Activated B cell treated with CpG ODN at 0.5 μM for 24 hours (primary cell): ENCODE measurements at regions not wholly inside any gene's neighbourhood (a gene's known extent, or its start where the extent isn't known, plus 50 kb on each side); places are given as distances from the start of the nearest gene placed in this dataset.

ENCODE experiments used
- ATAC-seq: fragments of 200-7000 bp; cut with Tn5 transposase; one replicate; pipeline ENCODE4 v1.10.0; 2021; ENCODE audit warnings: low read depth, mild to moderate bottlenecking, moderate library complexity
- CTCF ChIA-PET: fragments of 350-600 bp; sonication (Branson Sonifier 250); formaldehyde crosslinking; loops from one replicate; lab custom pipeline; 2021; ENCODE audit warnings: antibody characterized with exemption; lab: Charles Lee
- POLR2A ChIA-PET: fragments of 350-600 bp; sonication (Branson Sonifier 250); formaldehyde crosslinking; loops from one replicate; lab custom pipeline; 2021; ENCODE audit warnings: antibody characterized with exemption; lab: Charles Lee
- DNase-seq: peaks from one replicate; pipeline ENCODE4 v3.0.0; 2022
- H3K27ac Mint-ChIP-seq: one replicate; pipeline ENCODE4 v1.8.0; 2020; ENCODE audit warnings: mixed read lengths
- H3K27me3 Mint-ChIP-seq: one replicate; pipeline ENCODE4 v1.8.0; 2021; ENCODE audit warnings: mixed read lengths
- H3K36me3 Mint-ChIP-seq: one replicate; pipeline ENCODE4 v1.8.0; 2021; ENCODE audit warnings: low read depth, mixed read lengths
- H3K4me1 Mint-ChIP-seq: one replicate; pipeline ENCODE4 v1.8.0; 2021; ENCODE audit warnings: mixed read lengths
- H3K4me3 Mint-ChIP-seq: one replicate; pipeline ENCODE4 v1.8.0; 2020; ENCODE audit warnings: mild to moderate bottlenecking, mixed read lengths
- H3K9me3 Mint-ChIP-seq: one replicate; pipeline ENCODE4 v1.8.0; 2020; ENCODE audit warnings: mixed read lengths
- intact Hi-C: fragments of 100-400 bp; cut with micrococcal nuclease; formaldehyde crosslinking; loops from one replicate; pipeline ENCODE4 v1.15.1; 2024
- TF ChIP-seq, protein P1 (sequence below): fragments of 200-600 bp; IDR thresholded peaks from one replicate; pipeline ENCODE4 v1.8.0; 2022; ENCODE audit warnings: antibody characterized with exemption, mild to moderate bottlenecking

DNA sequence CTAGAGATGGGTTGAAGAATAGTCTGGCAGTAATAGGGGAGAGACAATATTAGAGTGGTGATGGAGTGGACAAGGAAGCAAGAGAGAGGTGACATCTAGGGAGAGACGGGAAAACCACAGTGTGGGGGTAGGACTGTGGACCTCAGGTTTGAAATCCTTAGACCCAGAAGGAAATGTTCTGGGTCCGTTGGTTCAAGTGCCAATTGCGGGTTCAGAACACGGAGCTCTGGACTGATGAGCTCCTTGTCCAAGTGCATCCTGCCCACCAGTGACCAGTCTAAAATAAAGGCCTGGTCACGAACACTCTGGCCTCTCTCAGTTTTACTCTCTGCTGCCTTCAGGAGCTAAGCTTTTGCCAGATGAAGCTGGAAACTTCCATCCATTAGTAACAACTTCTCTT, 174.0 kb downstream of the LINC00237 start:
- ATAC-seq (no peak), DNase-seq (no peak)
- CTCF ChIA-PET = no interaction called here
- POLR2A ChIA-PET = no interaction called here
- Mint-ChIP-seq H3K9me3 (no peaks in the 10 kb centered on the region), H3K4me3 (no peak overlapping the region), H3K36me3 (no peaks in the 10 kb centered on the region), H3K4me1 (no peaks in the 10 kb centered on the region), H3K27ac (no peak overlapping the region), H3K27me3 (peaks cover 4% of the 10 kb centered on the region)
- TF ChIP-seq, protein P1, sequence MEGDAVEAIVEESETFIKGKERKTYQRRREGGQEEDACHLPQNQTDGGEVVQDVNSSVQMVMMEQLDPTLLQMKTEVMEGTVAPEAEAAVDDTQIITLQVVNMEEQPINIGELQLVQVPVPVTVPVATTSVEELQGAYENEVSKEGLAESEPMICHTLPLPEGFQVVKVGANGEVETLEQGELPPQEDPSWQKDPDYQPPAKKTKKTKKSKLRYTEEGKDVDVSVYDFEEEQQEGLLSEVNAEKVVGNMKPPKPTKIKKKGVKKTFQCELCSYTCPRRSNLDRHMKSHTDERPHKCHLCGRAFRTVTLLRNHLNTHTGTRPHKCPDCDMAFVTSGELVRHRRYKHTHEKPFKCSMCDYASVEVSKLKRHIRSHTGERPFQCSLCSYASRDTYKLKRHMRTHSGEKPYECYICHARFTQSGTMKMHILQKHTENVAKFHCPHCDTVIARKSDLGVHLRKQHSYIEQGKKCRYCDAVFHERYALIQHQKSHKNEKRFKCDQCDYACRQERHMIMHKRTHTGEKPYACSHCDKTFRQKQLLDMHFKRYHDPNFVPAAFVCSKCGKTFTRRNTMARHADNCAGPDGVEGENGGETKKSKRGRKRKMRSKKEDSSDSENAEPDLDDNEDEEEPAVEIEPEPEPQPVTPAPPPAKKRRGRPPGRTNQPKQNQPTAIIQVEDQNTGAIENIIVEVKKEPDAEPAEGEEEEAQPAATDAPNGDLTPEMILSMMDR = no peak
- intact Hi-C loops = no loop called here

DNA sequence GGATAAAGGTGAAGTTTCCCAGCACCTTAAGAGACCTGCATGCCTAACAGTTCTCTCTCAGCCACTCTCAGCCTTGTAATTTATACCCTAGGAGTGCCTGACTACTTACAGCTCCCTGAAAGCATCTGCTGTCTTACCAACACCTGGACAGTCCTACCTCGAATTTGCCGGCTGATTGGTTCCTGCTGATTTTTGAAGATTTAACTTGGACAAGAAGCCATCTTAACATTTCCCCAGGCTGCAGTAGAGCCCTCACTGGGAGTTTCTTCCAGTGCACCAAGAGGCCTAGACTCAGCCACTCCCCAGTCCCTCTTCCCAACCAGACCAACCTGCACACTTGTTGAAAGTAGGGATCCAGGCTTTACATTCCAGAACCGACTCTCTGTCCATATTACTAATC, 174.5 kb downstream of the LINC00237 start:
- no peak for ATAC-seq
- Mint-ChIP-seq H3K27me3 (peaks cover 4% of the 10 kb centered on the region), H3K9me3 (no peaks in the 10 kb centered on the region), H3K36me3 (no peaks in the 10 kb centered on the region), H3K4me3 (no peak overlapping the region), H3K4me1 (no peaks in the 10 kb centered on the region), H3K27ac (no peak overlapping the region)
- intact Hi-C loops = no loop called here
- no peak for DNase-seq
- TF ChIP-seq, protein P1 = no peak
- CTCF ChIA-PET = no interaction called here
- POLR2A ChIA-PET = no interaction called here

DNA sequence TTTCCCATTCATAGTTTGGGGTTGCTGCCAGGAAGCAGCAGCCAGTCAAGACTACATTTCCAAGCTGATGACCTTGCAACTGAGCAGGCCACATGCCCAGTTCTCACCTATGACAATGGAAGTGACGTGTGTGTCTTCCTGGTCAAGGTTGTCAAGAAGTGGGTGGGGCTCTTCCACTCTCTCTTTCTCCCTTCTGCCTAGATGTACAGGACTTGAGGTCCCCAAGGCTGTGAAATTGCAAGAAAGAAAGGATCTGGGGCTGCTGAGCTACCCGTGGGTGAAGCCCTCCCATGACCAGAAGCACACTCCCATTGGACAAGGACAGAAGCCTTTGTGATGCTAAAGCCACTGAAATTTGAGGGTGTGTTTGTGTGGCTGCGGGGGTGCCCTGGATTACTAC, 175.1 kb downstream of the LINC00237 start:
- Mint-ChIP-seq H3K9me3 (no peaks in the 10 kb centered on the region), H3K4me1 (no peaks in the 10 kb centered on the region), H3K27ac (no peak overlapping the region), H3K27me3 (peaks cover 4% of the 10 kb centered on the region), H3K4me3 (no peak overlapping the region), H3K36me3 (no peaks in the 10 kb centered on the region)
- CTCF ChIA-PET = no interaction called here
- intact Hi-C loops = no loop called here
- TF ChIP-seq, protein P1 = no peak
- ATAC-seq (no peak), DNase-seq (no peak)
- POLR2A ChIA-PET = no interaction called here

DNA sequence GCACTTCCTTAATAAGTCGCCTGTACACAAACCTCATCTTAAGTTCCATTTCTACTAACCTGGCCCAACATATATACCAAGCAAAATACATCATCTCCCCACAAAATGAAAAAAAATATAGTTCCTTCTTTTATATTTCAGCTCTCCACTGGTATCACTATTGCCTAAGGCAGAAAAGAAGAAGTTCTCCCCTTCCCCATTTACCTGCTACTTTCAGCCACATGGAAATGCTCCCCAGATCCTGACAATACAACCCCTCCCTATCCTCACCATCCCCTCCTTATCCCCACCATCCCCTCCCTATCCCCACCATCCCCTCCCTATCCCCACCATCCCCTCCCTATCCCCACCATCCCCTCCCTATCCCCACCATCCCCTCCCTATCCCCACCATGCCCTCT, 175.7 kb downstream of the LINC00237 start:
- DNase-seq = no peak
- intact Hi-C loops = no loop called here
- no peaks in the 10 kb centered on the region for H3K4me1 Mint-ChIP-seq
- H3K27me3 Mint-ChIP-seq = peaks cover 4% of the 10 kb centered on the region
- H3K36me3 Mint-ChIP-seq = no peaks in the 10 kb centered on the region
- POLR2A ChIA-PET = no interaction called here
- H3K27ac Mint-ChIP-seq = no peak overlapping the region
- H3K9me3 Mint-ChIP-seq = no peaks in the 10 kb centered on the region
- TF ChIP-seq, protein P1 = no peak
- no peak for ATAC-seq
- CTCF ChIA-PET = no interaction called here
- H3K4me3 Mint-ChIP-seq = no peak overlapping the region

DNA sequence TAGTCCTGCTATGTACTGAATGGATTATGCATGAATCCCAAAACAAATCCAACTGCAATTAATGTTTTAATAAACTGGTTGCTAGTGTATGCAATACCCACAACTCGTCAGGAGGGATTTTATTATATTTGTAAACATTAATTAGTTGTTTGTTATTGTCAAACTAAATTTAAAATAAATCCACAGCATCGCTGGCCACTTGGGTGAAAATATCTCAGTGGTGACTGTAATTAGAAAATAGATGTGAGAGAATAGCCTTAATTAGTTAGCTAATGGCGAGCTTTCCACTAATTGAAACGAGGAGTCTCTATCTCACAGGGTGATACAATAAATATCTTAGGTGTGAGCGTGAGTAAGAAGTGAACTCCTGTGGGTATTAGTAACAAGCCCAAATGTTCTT, 176.8 kb downstream of the LINC00237 start:
- Mint-ChIP-seq H3K4me1 (no peaks in the 10 kb centered on the region), H3K27ac (no peak overlapping the region), H3K36me3 (no peaks in the 10 kb centered on the region), H3K27me3 (peaks cover 4% of the 10 kb centered on the region), H3K9me3 (no peaks in the 10 kb centered on the region), H3K4me3 (no peak overlapping the region)
- TF ChIP-seq, protein P1 = no peak
- ChIA-PET CTCF (no interaction called here), POLR2A (no interaction called here)
- no peak for DNase-seq
- ATAC-seq = no peak
- intact Hi-C loops = no loop called here
